ENCODE measurements at regions not wholly inside any gene's neighbourhood (a gene's known extent, or its start where the extent isn't known, plus 50 kb on each side); places are given as distances from the start of the nearest gene placed in this dataset.
"Not testable (repeated sequence)": the region's sequence is repeated elsewhere in the genome, so short reads cannot be mapped to it uniquely, and the experiment has no call there.

- DNase-seq (ENCODE audit: low read depth in 2 of 2): not testable (repeated sequence)
Observed at GRCh38 chrY:19535697-19536096, 208.8 kb downstream of the KDM5D start.

- DNase-seq (ENCODE audit: low read depth in 2 of 2): no peak
Observed at GRCh38 chrY:19521976-19522375, 222.6 kb downstream of the KDM5D start.

GRCh38 chrY:19503092-19503449 lies 241.5 kb downstream of the KDM5D start:
- no peak for DNase-seq (ENCODE audit: low read depth in 2 of 2)

GRCh38 chrY:19502169-19503091 lies 242.1 kb downstream of the KDM5D start:
- DNase-seq (ENCODE audit: low read depth in 2 of 2): no peak

- DNase-seq (ENCODE audit: low read depth in 2 of 2): no peak
Observed at GRCh38 chrY:19498556-19498955, 246.0 kb downstream of the KDM5D start.

- no peak for DNase-seq (ENCODE audit: low read depth in 2 of 2)
Observed at GRCh38 chrY:19487494-19487893, 257.0 kb downstream of the KDM5D start.

- no peak for DNase-seq (ENCODE audit: low read depth in 2 of 2)
Observed at GRCh38 chrY:19484997-19485396, 259.5 kb downstream of the KDM5D start.

- DNase-seq (ENCODE audit: low read depth in 2 of 2): no peak
Observed at GRCh38 chrY:19479141-19479540, 265.4 kb downstream of the KDM5D start.

- DNase-seq (ENCODE audit: low read depth in 2 of 2): no peak
Observed at GRCh38 chrY:19477959-19478358, 266.6 kb downstream of the KDM5D start.

- DNase-seq (ENCODE audit: low read depth in 2 of 2): no peak
Observed at GRCh38 chrY:19465809-19466208, 278.7 kb downstream of the KDM5D start.

GRCh38 chrY:19456855-19457448 lies 287.6 kb downstream of the KDM5D start:
- DNase-seq (ENCODE audit: low read depth in 2 of 2): no peak

- no peak for DNase-seq (ENCODE audit: low read depth in 2 of 2)
Observed at GRCh38 chrY:19433059-19433458, 311.5 kb downstream of the KDM5D start.

GRCh38 chrY:19427736-19428518 lies 316.6 kb downstream of the KDM5D start:
- DNase-seq (ENCODE audit: low read depth in 2 of 2): no peak

GRCh38 chrY:19427191-19427590 lies 317.3 kb downstream of the KDM5D start:
- not testable (repeated sequence) for DNase-seq (ENCODE audit: low read depth in 2 of 2)

GRCh38 chrY:19410980-19411766 lies 333.4 kb downstream of the KDM5D start:
- DNase-seq (ENCODE audit: low read depth in 2 of 2): no peak

GRCh38 chrY:19406246-19406645 lies 338.3 kb downstream of the KDM5D start:
- no peak for DNase-seq (ENCODE audit: low read depth in 2 of 2)

- DNase-seq (ENCODE audit: low read depth in 2 of 2): no peak
Observed at GRCh38 chrY:19405598-19405997, 338.9 kb downstream of the KDM5D start.

GRCh38 chrY:19392876-19393275 lies 351.6 kb downstream of the KDM5D start:
- no peak for DNase-seq (ENCODE audit: low read depth in 2 of 2)

GRCh38 chrY:19391922-19392321 lies 352.6 kb downstream of the KDM5D start:
- DNase-seq (ENCODE audit: low read depth in 2 of 2): no peak

- no peak for DNase-seq (ENCODE audit: low read depth in 2 of 2)
Observed at GRCh38 chrY:19365321-19365720, 379.2 kb downstream of the KDM5D start.

- DNase-seq (ENCODE audit: low read depth in 2 of 2): no peak
Observed at GRCh38 chrY:19357249-19357648, 387.3 kb downstream of the KDM5D start.

- no peak for DNase-seq (ENCODE audit: low read depth in 2 of 2)
Observed at GRCh38 chrY:19356735-19357134, 387.8 kb downstream of the KDM5D start.

Data from stimulated activated CD4-positive, alpha-beta T cell treated with anti-CD3 and anti-CD28 coated beads, Interleukin-15, amount 100 ng/mL, for 48 hours (primary cell).